ENCODE measurements at regions not wholly inside any gene's neighbourhood (a gene's known extent, or its start where the extent isn't known, plus 50 kb on each side); places are given as distances from the start of the nearest gene placed in this dataset.
"Not testable (repeated sequence)": the region's sequence is repeated elsewhere in the genome, so short reads cannot be mapped to it uniquely, and the experiment has no call there.

DNA sequence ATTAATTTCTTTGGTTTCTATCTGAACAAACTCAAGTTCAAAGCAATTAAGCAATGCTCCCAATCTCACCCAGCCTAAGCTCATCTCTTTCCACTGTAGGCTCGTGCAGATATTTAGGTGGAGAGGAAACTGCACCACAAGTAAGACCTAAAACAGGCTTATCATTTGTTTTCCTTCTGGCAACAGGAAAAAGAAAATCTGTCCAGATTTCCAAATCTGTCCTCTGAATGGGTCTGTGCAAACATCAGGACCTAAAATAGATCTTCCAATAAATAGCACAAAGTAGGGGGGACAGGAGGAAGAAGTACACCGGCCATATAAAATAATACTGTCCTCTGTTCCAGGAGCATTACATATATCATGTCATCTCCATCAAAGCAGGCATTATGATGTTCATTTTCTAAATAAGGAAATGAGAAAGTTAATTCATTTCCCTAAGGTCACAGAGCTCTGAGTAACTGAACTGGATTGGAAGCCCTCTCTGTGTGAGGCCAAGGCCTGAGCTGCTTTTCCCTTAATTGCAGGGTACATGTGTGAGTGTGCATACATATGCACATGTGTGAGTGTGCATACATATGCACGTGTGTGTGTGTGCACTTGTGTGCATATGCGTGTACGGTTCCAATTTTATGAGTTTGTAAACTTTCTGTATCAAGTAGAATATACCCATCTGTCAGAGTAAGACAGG, 92.8 kb upstream of the PARD3 start:
- no peak for DNase-seq (ENCODE audit: low read depth in 2 of 2)

DNA sequence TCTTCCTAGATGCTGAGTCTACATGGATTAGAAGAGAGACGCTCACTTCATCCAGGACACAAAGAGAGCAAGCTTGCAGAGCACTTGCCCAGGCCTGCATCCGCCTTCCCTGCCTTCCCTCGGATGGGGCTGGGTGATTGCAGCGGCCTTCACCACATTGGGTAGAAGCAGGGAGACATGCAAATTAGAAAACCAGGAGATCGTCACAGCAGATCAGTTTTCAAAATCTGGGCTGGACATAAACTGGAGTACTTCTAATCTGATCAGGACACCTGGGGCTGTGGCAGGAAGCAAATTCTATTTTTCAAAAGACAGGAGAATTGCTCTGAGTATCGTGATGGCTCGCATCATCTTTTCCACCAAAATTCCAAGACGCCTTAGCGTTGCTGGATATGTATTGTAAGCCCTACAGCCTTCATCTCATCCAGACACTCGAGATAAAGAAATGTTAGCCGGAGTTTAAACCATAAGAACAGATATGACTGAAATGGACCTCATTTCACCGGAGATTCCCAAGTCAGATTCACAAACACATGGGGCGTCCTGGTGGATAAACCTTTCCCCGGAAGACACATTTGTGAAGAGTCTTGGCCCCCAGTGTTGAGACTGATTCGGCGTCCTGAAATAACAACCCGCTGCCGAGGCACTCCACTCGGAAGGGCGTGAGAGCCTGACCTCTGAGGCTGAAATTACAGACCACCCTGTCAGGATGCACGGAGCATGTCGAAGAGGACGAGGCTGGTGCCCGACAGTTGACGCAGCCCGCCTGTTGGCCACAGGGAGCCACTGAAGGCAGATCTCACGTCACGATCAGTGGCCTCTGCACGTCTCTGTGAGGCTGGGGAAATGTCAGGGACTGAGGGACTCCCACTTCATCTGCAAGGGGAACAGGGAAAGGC, 91.2 kb upstream of the PARD3 start:
- DNase-seq (ENCODE audit: low read depth in 2 of 2): no peak

DNA sequence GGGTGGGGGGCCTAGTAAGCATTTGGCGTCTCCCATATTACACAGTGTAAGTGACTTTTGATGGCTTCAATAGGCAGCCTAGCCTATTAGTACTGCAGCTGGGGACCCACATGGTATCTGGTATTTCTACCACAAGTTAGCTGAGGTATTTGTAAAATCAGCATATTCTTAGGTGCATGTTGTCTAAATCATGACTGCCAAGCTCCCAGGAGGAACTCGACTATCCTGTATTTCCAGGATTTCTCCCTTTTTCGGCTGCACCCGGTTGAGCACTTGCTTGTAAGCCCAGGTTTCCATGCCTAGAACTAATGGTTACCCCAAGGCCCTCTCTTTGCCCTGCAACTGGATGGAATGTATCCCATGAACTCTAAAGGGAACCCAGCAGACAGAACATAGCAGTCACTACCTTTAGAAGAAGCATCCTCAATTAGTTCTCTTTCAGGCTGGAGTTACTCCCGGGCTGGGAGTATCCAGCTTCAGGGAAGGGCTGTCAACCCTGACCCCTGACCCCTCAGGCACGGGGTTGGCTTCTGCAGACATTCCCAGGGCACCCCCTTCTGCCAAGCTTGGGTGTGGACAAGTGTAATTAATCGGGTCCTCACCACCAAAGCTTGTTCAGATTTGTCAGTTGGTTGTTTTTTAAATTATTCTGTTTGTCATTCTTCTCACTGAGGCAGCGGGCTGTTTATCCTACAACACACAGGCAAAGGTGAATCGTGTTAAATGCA, 90.3 kb upstream of the PARD3 start:
- DNase-seq (ENCODE audit: low read depth in 2 of 2): no peak

DNA sequence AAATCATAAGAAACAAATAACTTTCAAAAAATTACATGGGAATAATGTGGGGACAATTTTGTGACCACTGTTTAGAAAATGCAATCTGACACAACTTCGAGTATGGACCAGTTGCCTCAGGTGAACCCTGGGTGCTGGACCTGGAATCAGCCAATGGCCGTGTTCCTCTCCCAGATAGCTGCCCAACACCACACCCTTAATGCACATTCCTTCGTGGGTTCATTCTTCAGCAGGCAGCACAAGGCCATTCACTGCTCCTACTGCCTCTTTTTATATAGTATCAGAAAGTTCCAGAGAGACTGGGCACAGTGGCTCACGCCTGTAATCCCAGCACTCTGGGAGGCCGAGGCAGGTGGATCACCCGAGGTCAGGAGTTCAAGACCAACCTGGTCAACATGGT, 89.1 kb upstream of the PARD3 start:
- DNase-seq (ENCODE audit: low read depth in 2 of 2): no peak

DNA sequence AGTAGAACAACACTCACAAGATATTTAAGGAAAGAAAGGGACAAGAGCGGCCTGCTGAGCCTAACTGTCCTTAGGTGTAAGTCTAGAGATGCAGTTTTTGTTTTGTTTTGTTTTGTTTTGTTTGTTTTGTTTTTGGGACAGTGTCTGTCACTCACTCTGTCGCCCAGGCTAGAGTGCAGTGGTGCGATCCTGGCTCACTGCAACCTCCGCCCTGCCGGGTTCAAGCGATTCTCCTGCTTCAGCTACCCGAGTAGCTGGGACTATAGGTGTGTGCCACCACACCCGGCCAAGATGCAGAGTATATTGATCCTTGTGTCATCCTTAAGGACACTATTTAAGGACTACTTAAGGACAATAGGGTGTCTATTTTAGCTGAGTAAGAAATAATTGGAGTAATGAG, 84.1 kb upstream of the PARD3 start:
- no peak for DNase-seq (ENCODE audit: low read depth in 2 of 2)

DNA sequence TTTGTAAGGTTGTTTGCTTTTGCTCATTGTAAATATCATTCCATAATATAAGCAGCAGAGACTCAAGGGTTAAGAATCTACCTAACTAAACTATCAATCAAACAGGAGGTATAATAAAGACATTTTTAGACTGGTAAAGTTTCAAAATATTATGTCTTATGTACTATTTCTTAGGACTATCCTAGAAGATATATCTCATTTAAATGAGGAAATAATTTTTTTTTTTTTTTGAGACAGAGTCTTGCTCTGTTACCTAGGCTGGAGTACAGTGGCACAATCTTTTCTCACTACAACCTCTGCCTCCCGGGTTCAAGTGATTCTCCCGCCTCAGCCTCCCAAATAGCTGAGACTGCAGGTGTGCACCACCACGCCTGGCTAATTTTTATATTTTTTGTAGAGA, 80.9 kb upstream of the PARD3 start:
- DNase-seq (ENCODE audit: low read depth in 2 of 2): no peak

DNA sequence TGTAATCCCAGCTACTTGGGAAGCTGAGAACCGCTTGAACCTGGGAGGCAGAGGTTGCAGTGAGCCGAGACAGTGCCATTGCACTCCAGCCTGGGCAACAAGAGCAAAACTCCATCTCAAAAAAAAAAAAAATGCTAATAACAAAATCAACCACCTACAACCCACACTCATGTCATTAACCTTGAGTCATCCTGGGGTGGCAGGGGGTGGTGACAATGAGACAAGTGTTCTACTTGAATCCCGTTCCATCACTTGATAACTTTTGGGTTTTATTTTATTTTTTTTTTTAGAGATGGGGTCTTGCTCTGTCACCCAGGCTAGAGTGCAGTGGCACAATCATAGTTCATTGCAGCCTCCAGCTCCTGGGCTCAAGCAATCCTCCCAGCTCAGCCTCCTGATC, 80.0 kb upstream of the PARD3 start:
- DNase-seq (ENCODE audit: low read depth in 2 of 2): not testable (repeated sequence)

DNA sequence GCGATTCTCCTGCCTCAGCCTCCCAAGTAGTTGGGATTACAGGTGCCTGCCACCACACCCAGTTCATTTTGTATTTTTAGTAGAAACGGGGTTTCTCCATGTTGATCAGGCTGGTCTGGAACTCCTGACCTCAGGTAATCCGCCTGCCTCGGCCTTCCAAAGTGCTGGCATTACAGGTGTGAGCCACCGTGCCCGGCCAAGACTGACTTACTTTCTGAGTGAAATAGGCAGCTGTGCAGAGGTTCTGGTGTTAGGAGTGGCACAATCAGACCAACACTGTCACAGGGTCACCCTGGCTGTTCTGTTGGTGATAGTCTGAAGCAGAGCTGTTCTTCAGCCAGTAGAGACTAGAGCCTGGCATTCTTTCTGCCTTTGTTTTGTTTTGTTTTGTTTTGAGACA, 77.4 kb upstream of the PARD3 start:
- DNase-seq (ENCODE audit: low read depth in 2 of 2): not testable (repeated sequence)

DNA sequence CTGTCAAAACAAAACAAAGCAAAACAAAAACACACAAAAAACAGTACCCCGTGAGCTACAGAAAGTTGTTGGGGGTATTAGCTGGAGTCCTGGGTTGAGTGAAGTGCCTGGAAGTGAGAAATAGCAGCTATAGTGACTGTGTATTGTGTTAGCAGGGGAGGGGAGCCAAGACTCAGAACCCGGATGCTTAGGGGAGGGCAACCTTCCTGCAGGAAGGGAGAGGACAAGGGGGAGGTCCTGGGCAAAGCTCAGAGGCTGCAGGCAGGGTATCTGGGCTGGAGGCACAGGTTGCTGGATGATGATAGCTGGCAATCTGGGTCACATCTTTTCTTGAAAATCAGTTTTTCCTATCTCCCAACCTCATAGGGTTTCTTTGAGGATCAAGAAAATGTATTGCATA, 75.8 kb upstream of the PARD3 start:
- DNase-seq (ENCODE audit: low read depth in 2 of 2): no peak

DNA sequence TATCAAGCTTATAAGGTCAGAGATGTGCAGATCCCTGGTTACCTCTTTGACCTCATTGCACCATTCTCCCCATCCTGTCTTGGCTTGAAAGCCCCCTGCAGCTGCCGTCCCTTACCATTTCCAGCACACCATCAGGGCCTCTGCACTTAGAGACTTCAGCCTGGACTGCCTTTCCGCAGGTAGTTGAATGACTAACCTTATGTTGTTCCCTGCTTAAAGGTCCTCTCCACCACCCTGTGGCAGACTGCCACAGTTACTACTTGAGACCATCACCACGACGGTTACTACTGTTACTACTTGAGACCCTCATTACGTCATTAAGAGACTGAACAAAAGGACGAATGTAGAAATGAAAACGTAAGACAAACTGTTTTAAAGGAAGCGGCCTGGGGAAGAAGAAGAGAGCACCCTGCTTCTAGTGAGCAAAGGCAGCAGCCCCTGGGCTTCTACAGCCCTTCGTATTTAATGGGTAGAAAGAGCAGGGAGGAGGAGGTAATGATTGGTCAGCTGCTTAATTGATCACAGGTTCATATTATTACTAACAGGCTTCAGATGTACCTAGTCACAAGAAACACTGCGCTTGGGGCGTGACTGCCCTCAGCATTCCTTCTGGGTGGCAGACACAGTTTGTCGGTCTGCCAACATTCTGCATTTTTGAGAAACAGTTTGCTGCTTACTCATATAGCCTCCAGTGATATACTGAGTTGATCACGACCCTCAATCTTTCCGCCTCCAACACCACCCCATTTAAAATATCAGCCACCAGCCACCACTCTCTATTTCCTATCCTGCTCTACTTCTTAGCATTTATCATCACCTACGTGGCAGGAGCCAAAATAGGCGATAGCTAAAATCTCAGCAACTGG, 74.1 kb upstream of the PARD3 start:
- DNase-seq (ENCODE audit: low read depth in 2 of 2): no peak

DNA sequence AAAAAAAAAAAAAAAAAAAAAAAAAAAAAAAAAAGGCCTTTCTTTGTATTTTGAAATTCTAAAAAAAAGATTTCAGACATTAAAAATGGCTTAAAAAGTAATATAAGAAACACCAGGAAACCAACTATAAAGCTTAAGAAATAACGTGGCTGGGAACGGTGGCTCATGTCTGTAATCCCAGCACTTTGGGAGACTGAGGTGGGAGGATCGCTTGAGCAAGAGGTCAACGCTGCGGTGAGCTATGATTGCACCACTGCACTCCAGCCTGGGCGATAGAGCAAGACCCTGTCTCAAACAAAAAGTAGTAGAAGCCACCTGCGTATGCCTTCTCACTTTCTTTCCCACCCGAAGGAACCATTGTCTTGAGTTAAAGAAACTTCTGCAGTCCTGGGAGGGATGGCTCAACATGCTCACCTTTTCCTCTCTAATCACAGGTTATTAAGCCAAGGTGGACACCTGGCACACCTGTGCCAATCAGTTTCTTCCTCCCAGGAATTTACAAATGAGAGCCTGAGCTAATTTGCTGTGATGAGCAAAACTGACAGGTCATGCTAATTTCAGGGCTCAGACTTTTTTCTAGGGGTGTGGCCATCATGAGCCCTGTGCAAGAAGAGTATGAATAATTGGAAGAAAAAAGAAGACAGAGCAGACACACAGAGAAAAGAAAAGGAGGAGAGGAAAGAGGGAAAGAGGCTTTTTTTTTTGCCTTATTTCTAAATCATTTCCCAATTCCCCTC, 72.0 kb upstream of the PARD3 start:
- no peak for DNase-seq (ENCODE audit: low read depth in 2 of 2)

DNA sequence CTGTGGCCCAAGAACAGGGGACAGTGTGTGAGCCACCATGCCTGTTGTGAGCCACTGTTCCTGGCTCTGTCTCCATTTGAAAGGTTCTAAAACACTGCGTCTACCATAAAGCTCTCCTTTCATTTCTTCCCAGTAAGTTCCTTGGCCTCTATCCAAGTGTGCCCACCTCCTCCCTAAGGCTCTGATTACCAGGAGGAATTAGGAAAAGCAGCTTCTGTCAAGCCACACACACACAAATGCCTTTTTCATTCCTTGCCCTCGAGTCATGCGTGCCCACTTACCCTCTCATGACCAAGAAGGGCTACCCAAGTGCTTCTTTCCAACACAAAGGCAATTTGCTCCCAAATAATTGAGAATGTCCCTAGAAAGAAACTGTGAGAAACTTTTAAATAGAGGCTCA, 70.8 kb upstream of the PARD3 start:
- no peak for DNase-seq (ENCODE audit: low read depth in 2 of 2)

DNA sequence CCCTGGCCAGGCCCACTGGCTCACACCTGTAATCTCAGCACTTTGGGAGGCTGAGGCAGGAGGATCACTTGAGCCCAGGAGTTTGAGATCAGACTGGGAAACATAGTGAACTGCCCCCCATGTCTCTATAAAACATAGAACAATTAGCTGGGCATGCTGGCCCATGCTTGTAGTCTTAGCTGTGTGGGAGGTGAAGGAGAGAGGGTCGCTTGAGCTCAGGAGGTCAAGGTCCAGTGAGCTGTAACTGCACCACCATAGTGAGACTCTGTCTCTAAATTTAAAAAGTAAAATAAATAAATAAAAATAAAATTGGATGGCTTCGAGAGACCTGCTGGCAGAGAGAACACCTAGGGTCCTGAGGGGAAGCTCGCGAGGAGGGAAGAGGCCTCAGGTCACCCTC, 69.9 kb upstream of the PARD3 start:
- no peak for DNase-seq (ENCODE audit: low read depth in 2 of 2)

DNA sequence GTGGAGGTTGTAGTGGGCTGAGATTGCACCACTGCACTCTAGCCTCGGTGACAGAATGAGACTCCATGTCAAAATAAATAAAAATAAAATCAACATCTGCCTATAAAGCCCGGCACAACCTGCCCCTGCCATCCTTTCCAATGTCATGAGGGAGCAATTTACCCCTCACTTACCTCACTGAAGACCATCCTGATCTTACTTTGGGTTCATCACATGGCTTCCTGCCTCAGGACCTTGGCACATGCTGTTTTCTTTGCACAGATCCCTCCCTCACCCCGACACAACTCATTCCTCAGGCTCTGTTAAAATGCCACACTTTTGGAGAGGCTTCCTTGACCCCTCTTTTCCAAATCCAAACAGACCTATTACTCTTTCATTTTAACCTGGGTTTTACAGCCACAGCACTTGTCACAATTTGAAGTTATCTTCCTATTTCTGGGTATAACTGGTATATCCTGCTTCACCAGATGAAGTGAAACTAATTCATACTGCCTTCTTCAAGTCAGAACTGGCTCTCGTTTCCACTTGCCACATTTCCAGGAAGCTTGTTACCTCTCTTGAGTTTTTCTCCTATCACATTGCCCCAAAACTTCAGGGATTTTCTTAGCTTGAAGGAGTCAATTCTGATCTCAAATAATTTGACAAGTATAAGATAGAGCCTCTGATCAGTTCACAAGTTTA, 69.3 kb upstream of the PARD3 start:
- DNase-seq (ENCODE audit: low read depth in 2 of 2): no peak

DNA sequence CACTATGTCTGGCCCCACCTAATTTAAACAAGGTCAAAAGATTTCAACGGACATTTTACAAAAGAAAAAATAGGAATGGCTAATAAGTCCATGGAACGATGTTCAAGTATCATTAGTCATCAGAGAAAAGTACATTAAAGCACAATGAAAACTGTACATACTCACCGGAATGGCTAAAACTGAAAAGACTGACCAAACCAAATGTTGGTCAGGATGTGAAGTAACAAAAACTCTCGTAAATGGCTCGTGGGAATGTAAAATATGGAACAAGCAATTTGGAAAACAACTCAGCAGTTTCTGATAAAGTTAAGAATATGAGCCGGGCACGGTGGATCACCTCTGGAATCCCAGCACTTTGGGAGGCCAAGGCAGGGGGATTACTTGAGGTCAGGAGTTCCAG, 65.7 kb upstream of the PARD3 start:
- no peak for DNase-seq (ENCODE audit: low read depth in 2 of 2)

DNA sequence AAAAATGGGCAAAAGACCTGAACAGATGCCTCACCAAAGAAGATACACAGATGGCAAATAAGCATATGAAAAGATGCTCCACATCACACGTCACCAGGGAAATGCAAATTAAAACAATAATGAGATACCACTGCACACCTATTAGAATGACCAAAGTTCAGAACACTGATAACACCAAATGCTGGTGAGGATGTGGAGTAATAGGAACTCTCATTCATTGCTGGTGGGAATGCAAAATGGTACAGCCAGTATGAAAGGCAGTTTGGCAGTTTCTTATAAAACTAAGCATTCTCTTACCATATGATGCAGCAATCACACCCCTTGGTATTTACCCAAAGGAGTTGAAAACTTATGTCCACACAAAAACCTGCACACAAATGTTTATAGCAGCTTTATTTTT, 63.6 kb upstream of the PARD3 start:
- DNase-seq (ENCODE audit: low read depth in 2 of 2): not testable (repeated sequence)

DNA sequence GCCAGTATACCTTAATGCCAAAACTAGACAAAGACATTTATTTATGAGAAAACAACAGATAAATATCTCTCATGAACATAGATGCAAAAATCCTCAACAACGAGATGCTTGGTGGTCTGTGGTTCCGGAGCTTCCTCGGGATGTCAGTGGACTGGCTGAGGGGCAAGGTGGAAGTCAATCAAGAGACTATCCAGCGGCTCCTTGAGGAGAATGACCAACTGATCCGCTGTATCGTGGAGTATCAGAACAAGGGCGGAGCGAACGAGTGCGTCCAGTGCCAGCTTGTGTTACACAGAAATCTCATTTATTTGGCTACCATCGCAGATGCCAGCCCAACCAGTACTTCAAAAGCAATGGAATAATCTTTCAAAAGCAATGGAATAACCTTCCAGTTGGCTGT, 60.0 kb upstream of the PARD3 start:
- DNase-seq (ENCODE audit: low read depth in 2 of 2): no peak

DNA sequence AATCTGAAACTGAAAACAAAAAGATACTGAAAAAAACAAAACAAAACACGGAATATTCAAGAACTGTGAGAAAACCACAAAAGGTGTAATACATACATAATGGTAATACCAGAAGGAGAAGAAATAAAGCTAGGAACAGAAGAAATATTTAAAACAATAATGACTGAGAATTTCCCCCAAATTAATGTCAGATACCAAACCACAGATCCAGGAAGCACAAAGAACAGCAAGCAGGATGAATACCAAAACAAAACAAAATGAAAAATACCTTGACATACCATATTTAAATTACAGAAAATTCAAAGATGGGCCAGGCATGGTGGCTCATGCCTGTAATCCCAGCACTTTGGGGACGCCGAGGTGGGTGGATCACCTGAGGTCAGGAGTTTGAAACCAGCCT, 57.7 kb upstream of the PARD3 start:
- DNase-seq (ENCODE audit: low read depth in 2 of 2): no peak

DNA sequence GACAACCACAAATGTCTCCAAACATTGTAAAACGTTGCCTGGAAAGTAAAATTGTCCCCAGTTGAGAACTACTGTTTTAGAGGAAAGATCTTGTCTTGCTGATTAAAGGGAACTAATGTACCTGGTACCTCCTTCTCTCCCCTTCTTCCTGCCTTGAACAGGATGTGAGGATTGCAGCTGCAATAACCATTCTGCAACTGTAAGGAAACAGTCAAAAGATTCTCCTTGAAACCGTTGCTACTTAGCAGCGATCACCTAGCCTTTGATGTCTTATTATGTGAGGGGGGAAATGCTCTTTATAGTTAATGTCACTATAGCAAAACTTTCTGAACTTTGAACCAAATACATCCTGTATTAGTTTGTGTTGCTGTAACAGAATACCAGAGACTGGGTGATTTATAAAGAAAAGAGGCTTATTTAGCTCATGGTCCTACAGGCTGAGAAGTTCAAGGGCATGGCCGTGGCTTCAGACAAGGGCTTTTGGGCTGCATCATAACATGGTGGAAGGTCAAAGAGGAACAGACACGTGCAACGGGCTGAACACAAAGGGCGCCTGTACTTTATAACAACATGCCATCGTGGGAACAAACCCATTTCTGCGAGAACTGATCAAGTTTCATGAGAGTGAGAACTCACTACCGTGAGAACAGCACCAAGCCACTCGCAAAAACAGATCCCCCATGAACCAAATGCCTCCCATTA, 54.2 kb upstream of the PARD3 start:
- DNase-seq (ENCODE audit: low read depth in 2 of 2): no peak

DNA sequence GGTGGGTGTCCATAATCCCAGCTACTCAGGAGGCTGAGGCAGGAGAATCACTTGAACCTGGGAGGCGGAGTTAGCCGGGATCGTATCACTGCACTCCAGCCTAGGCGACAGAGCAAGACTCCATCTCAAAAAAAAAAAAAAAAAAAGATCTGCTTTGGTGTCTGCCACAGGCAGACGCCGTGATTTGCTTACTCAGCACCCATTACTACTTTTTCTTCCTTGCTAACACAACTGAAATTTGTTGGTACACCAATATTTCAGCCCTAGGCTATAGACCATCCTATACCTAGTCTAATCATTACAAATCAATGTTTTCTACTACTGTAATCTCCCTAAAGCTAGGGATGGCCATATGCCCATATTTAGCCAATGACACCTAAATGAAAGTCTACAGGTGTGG, 53.5 kb upstream of the PARD3 start:
- no peak for DNase-seq (ENCODE audit: low read depth in 2 of 2)

Data from stimulated activated CD4-positive, alpha-beta T cell treated with anti-CD3 and anti-CD28 coated beads, Interleukin-1b, Interleukin-23, amount 100 ng/mL, for 4 hours (primary cell).